HG03060 (cell line): ENCODE measurements at regions not wholly inside any gene's neighbourhood (a gene's known extent, or its start where the extent isn't known, plus 50 kb on each side); places are given as distances from the start of the nearest gene placed in this dataset.

Source experiments
- ATAC-seq: cut with Tn5 transposase; IDR thresholded peaks from one replicate; pipeline ENCODE4 v1.9.1; 2021; ENCODE audit warnings: low read depth, moderate number of reproducible peaks; ENCODE audit not compliant: unreplicated experiment

GRCh38 chr16:63373744-63374143 is 1337.5 kb upstream of the CDH8 start:
- ATAC-seq: no peak

DNA sequence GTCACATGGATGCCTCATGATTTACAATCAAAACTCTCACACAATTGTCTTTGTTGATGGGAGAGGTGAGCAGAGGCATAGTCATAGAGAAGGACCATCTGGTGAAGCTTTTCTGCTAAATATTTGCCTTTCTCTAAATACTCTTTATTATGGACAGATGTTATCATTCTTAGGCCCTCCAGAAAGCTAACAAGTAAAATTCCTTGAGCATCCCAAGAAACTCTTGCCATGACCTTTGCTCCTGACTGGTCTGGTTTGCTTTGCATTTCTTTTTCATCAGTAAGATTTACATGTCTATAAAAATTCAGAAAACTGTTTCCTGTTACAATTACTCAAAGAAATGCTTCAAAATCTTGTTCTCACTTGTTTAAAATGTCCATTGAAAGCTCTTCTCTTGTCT is 1336.6 kb upstream of the CDH8 start:
- no peak for ATAC-seq

- ATAC-seq: no peak
Observed at GRCh38 chr16:63372283-63372682, 1336.0 kb upstream of the CDH8 start.

- no peak for ATAC-seq
Observed at GRCh38 chr16:63365649-63366304, 1329.5 kb upstream of the CDH8 start.

GRCh38 chr16:63363738-63364137 is 1327.5 kb upstream of the CDH8 start:
- no peak for ATAC-seq

- ATAC-seq: peak; percentile 69
Observed at GRCh38 chr16:63361032-63361624, 1324.9 kb upstream of the CDH8 start.

DNA sequence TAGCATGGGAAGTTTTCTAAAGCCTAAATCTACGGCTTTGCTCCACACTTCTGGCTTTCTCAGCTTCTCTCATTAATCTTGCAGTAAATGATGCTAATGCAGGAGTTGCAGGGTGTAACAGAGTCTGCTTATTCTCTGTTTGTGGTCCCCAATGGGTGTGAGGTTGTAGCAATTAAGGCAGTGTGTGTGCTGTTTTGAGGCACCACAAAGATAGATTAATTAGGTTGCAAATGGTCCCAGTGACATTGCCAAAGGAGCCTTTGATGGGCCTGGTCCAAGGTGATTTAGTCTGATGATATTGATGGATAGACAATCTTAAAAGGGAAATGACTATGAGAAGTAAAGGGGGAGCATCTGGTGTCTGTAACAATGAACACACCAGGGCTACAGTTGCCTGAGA is 1313.7 kb upstream of the CDH8 start:
- ATAC-seq: no peak

DNA sequence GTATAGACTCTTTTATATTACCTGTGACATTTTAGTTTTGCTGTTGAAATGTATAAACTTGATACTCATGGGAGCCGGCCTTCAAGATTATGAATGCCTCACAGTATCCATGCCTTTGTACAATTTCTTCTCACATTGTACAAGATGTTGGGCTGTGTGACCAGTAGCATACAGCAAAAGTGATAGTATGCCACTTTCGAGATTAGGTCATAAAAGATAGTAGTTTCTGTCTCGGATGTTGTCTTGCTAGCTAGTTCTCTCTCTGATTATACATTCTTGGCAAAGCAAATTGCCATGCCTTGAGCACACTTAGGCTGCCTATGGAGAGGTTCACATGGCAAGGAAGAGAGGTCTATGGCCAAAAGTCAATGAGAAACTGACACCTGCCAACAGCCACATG is 1309.8 kb upstream of the CDH8 start:
- no peak for ATAC-seq

DNA sequence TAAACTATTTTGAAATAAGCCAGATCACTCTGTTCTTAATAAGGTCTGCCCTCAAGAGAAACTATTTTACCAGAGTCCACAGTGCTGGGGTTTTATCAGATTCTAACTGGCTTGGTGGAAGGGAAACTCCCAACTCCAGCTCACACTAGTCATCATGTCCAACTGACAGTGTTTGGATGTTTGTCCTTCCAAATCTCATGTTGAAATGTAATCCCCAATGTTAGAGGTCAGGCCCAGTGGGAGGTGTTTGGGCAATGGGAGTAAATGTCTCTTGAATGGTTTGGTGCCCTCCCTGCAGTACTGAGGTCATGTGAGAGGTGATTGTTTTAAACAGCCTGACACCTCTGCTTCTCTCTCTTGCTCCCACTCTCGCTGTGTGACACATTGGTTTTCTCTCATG is 1301.0 kb upstream of the CDH8 start:
- no peak for ATAC-seq

GRCh38 chr16:63331111-63331510 is 1294.9 kb upstream of the CDH8 start:
- no peak for ATAC-seq

DNA sequence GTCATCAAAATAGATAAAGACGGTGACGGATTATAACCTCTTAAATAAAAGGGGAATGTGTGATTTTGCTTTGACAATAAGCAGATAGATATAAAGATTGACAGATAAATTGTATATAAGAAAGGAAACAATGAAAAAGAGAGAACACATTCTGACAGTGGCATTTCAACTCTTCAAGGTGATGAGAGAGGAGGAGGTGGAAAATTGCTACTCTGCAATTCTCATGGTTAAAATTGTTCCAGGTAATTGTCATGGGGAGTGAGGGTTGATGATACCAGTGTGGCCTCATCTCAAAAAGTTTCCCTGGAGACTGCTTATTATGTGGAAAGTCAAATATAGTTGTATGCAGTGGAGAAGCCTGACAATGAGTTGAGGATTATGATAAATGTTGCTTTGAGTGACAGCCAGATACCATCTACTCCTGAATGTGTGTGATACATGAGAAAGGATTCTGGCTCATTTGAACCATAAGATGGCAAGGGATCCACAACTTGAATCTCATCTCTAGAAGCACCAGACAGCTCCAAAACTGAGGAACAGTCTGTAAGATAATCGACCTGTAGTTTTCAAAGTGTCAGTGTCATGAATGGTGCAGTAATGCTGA is 1290.6 kb upstream of the CDH8 start:
- ATAC-seq: no peak

GRCh38 chr16:63323722-63324705 is 1287.8 kb upstream of the CDH8 start:
- no peak for ATAC-seq

DNA sequence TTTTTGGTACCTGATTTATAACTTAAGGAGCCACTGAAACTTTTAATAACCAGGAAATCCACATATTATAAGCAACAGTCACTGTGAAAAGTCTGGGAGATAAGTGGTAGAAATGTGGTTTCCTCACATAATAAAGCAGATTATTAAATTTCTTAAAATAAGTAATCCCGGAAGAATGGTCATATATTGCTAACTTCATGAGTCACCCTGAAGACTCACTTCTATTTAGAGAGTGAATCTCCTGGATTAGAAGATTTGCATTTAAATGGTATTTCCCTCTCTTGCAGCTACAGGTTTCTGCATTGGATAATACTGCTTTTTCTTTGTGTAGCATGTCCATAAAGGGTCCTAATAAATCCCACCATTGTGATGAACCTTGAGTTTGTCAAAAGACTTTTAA is 1286.8 kb upstream of the CDH8 start:
- no peak for ATAC-seq

GRCh38 chr16:63315229-63315628 is 1279.0 kb upstream of the CDH8 start:
- ATAC-seq: no peak

GRCh38 chr16:63312346-63312745 is 1276.1 kb upstream of the CDH8 start:
- no peak for ATAC-seq

DNA sequence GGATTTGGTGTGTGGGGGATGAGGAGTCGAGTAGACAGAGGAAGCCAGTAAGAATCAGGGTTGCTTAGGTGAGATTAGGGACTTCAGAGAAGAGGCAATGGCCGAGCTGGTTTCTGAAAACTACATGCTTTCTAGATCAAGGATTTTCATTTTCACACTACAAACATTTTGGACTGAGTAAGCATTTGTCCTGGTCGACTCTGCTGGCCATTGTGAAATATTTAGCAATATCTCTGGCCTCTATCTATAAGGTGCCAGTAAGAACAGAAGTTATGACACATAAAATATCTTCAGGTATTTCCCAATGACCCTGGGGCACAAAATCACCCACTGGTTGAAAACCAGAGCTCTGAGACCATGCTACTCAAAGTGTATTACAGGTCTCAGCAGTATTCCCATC is 1275.1 kb upstream of the CDH8 start:
- no peak for ATAC-seq

GRCh38 chr16:63302811-63303210 is 1266.6 kb upstream of the CDH8 start:
- no peak for ATAC-seq

DNA sequence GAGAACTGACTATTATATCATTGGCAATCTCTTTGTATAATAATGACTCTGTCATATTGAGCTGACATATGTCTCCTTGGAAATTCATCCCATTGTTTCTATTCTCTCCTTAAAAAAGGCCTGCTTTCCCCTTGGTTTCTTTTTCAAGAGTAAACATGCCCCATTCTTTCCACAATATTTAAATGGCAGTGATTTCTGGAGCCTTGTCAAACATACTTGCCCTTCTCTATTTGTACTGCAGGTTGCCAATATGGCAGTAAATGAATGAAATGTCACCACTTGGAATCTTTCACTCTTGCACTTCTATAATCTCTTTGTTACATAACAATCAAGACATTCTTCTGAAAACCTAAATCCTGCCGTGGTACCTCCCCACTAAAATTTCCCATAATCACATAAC is 1265.1 kb upstream of the CDH8 start:
- ATAC-seq: no peak

GRCh38 chr16:63298993-63299392 is 1262.8 kb upstream of the CDH8 start:
- no peak for ATAC-seq

- no peak for ATAC-seq
Observed at GRCh38 chr16:63292036-63292435, 1255.8 kb upstream of the CDH8 start.

GRCh38 chr16:63289834-63290460 is 1253.7 kb upstream of the CDH8 start:
- ATAC-seq: no peak
